ENCODE measurements at regions not wholly inside any gene's neighbourhood (a gene's known extent, or its start where the extent isn't known, plus 50 kb on each side); places are given as distances from the start of the nearest gene placed in this dataset.

GRCh38 chr19:30718707-30719106 lies 346.5 kb downstream of the ZNF536 start (continued):
- TF ChIP-seq ZNF462 (CRISPR knock-in tag; IDR thresholded peaks at IDR 0.05) (no peak), ZNF331 (CRISPR knock-in tag; IDR thresholded peaks at IDR 0.05; ENCODE audit: low read depth) (no peak)

GRCh38 chr19:30718014-30718413 lies 345.8 kb downstream of the ZNF536 start:
- 0 out of 2 replicates have a peak, but pooled peaks cover 5% of the 10 kb centered on the region for H3K27me3 ChIP-seq (ENCODE audit: insufficient read depth)
- no peaks in the 10 kb centered on the region for H3K36me3 Mint-ChIP-seq (ENCODE audit: low read depth)
- H3K27ac Mint-ChIP-seq, result no peak overlapping the region
- no peak overlapping the region for H2AFZ ChIP-seq
- H3K4me2 ChIP-seq, result no peak overlapping the region
- no peak overlapping the region for H3K27ac ChIP-seq (ENCODE audit: low read depth)
- no peak overlapping the region for H3K4me3 ChIP-seq
- H3K9me2 ChIP-seq (ENCODE audit: insufficient read depth), result no peaks in the 10 kb centered on the region
- H4K20me1 ChIP-seq (replicated peaks; ENCODE audit: insufficient read depth), result no peaks in the 10 kb centered on the region
- peaks cover 14% of the 10 kb centered on the region for H3K4me1 ChIP-seq (ENCODE audit: insufficient read depth)
- ATAC-seq, result no peak
- peaks cover 5% of the 10 kb centered on the region for H3K27me3 Mint-ChIP-seq (ENCODE audit: insufficient read depth, low read depth, poor library complexity)
- no peaks in the 10 kb centered on the region for H3K36me3 ChIP-seq (ENCODE audit: insufficient read depth)
- peaks cover 23% of the 10 kb centered on the region; the same call in 2 of the 3 replicates for H3K4me1 Mint-ChIP-seq
- no peak overlapping the region for H3K4me3 Mint-ChIP-seq
- no peak for DNase-seq (ENCODE audit: low spot score)
- H3K9me3 Mint-ChIP-seq, result no peaks in the 10 kb centered on the region
- H3K79me2 ChIP-seq (replicated peaks; ENCODE audit: insufficient read depth), result no peaks in the 10 kb centered on the region
- H3F3A ChIP-seq (replicated peaks; ENCODE audit: low read depth), result no peaks in the 10 kb centered on the region
- no peak for TF ChIP-seq NANOG (IDR thresholded peaks at IDR 0.05; ENCODE audit: borderline replicate concordance)
- TF ChIP-seq ZNF462 (CRISPR knock-in tag; IDR thresholded peaks at IDR 0.05), result no peak
- TF ChIP-seq JUNB (IDR thresholded peaks at IDR 0.05; ENCODE audit: unreplicated experiment), result no peak
- no peak for TF ChIP-seq CREB1 (CRISPR knock-in tag; IDR thresholded peaks at IDR 0.05; ENCODE audit: low read depth)
- TF ChIP-seq STAT1 (IDR thresholded peaks at IDR 0.05; ENCODE audit: unreplicated experiment), result no peak
- TF ChIP-seq ZNF331 (CRISPR knock-in tag; IDR thresholded peaks at IDR 0.05; ENCODE audit: low read depth), result no peak
- no peak for TF ChIP-seq CTCF (conservative IDR thresholded peaks at IDR 0.05; ENCODE audit: low read depth in 2 of 2)
- no peak for TF ChIP-seq POLR2AphosphoS5 (IDR thresholded peaks at IDR 0.05; ENCODE audit: low read depth)
- TF ChIP-seq EZH2phosphoT487 (IDR thresholded peaks at IDR 0.05; ENCODE audit: unreplicated experiment), result no peak
